NCI-H774 (cell line): ENCODE measurements at regions not wholly inside any gene's neighbourhood (a gene's known extent, or its start where the extent isn't known, plus 50 kb on each side); places are given as distances from the start of the nearest gene placed in this dataset.

Source experiments
- DNase-seq: peaks from one replicate; lab custom pipeline; 2025; lab: John Stamatoyannopoulos, UW

DNA sequence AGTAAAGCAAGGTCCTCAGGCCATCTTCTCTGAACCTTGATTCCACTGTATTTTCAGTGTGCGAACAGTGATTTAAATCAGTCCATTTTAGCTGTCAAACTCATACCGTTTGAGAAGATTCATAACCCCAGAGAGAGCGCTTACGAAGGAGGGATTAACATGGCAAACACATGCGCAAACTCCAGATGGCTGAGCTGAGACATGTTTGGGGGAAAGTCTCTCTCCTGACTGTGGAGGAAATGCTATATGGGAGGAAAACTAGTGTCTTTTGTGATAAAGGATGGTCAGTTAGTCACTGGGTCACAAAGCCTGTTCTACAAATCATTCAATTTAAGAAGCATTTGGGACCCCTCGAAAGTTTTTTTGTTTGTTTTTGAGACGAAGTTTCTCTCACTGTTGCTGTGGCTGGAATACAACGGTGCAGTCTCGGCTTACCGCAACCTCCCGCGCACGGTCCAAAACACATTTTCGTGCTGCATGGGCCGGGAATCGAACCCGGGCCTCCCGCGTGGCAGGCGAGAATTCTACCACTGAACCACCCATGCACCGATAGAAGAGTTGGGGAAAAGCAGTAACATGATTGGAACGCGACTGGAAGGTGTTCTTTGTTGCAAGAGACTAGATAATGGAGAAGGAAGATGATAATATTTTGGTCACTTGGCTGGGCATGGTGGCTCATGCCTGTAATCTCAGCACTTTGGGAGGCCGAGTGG is 58.4 kb upstream of the CXADR start:
- peak; percentile 25 for DNase-seq

DNA sequence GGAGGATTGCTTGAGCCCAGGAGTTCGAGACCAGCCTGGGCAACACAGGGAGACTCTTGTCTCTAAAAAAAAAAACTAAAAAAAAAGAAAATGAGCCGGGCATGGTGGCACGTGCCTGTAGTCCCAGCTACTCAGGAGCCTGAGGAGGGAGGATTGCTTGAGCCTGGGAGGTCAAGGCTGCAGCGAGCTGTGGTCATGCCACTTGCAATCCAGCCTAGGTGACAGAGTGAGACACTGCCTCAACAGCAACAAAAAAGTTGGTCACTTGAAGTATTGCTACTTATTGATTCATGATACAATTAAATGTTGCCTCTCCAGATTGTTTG is 57.9 kb upstream of the CXADR start:
- DNase-seq: no peak

DNA sequence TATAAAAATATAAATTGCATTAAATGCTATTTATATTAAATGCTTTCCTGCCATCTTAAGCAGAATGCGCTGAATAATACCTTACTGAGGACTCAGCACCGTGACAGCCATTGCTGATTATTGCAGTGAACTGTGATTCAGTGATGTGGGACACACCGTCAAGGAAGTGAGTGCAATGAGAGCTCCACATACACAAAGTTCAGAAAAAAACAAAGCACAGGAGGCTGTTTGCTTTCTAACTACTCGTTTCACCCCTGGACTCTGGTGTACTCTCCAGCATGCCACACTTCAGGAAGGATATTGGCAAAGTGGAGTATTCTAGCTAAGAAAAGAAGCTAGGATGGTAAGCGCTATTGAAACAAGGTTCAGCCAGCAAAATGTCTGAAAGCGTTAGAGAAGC is 57.4 kb upstream of the CXADR start:
- no peak for DNase-seq

DNA sequence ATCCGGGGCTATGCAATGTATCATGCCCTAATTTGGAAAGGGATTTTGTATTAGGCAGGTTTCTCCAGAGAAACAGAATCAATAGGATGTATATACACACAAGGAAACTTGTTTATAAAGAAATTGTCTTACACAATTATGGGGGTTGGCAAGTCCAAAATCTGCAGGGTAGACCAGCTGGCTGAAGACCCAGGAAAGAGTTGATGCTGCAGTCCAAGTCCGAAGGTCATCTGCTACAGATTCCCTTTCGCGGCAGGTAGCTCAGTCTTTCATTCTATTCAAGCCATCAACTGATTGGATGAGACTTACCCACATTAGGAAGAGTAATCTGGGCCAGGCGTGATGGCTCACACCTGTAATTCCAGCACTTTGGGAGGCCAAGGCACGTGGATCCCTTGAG is 54.6 kb upstream of the CXADR start:
- no peak for DNase-seq

DNA sequence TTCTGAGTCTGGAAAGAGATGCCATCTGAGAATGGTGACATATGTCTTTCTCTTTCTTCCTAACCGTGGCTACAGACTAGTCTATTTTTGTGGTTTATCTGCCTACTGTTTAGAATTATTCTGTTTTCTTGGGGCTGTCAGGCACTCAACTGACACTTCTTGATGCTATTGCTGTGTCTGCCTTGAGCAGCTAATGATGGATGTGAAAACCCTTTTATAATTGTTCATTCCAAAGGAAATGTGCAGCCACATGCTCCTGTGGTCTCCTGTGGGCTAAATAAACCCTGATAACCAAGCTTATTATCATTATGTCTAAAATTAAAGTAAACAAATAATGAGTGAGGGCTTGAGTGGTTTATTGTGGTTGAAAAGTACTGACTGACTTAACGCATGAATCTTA is 52.7 kb upstream of the CXADR start:
- no peak for DNase-seq

DNA sequence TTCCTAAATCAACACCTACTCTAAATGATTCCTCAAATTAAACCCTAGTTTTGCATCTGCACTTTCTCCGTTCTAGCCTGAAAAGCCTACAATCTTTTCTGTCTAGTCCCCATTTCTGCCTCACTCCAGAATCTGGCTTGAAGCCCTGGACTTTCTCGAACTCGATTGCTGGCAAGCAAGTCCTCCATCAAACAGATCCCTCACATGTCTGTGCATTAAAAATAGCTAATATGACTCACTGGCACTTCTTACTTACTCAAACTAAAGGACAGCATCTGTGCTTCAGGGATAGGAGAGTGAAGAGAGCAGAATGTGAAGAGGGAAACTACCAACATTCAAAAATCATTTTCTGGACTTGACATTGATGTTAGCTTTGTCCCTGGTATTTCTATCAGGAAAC is 51.8 kb upstream of the CXADR start:
- DNase-seq: no peak

DNA sequence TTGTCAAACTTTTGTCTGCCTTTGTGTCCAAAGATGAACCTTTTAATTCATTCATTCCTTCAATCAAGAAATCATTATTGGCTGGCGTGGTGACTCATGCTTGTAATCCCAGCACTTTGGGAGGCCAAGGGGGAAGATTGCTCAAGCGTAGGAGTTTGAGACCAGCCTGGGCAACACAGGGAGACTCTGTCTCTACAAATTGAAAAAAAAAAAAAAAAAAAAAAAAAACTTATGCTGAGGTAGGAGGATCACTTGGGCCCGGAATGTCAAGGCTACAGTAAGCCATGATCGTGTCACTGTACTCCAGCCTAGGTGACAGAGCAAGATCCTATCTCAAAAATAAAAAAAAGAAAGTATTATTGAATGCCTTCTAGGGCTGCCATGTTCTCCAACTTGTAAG is 51.3 kb upstream of the CXADR start:
- no peak for DNase-seq

DNA sequence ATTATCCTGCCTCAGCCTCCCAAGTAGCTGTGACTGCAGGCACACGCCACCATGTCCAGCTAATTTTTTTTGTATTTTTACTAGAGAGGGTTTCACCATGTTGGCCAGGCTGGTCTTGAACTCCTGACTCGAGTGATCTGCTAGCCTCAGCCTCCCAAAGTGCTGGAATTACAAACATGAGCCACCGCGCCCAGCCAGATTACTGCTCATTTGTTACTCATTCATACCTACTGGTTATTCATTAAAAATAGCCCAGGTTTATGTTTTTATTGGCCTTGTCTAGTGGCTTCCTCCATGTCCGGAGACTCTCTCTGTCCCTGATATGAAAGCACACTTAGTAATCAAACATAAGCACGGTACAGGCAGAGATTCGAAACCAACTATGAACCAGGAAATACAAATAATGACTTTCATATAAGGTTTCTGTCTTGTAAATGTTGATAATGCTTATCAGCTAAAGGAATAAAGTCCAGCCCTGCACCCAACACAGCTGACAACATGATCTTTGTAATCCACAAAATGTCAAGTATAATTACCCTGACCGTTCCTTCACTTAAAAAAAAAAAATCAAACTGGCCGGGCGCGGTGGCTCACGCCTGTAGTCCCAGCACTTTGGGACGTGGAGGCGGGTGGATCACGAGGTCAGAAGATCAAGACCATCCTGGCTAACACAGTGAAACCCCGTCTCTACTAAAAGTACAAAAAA is 50.4 kb upstream of the CXADR start:
- DNase-seq: no peak
